MM.1S (cell line): ENCODE measurements at regions not wholly inside any gene's neighbourhood (a gene's known extent, or its start where the extent isn't known, plus 50 kb on each side); places are given as distances from the start of the nearest gene placed in this dataset.

Experiments
- CTCF ChIP-seq: fragments of 300-600 bp; sonication (generic); IDR thresholded peaks from 2 replicates; pipeline ENCODE4 v1.5.1; 2016; ENCODE audit warnings: antibody characterized with exemption, low read length, mixed read lengths
- EZH2 ChIP-seq: fragments of 300-600 bp; sonication (generic); optimal IDR thresholded peaks from 2 replicates; pipeline ENCODE3; 2017; ENCODE audit warnings: low read depth, mild to moderate bottlenecking, antibody characterized with exemption, low read length, mixed read lengths
- EZH2phosphoT487 ChIP-seq: fragments of 300-600 bp; sonication (generic); IDR thresholded peaks from 2 replicates; pipeline ENCODE4 v1.6.1; 2018; ENCODE audit warnings: antibody characterized with exemption, low read length

DNA sequence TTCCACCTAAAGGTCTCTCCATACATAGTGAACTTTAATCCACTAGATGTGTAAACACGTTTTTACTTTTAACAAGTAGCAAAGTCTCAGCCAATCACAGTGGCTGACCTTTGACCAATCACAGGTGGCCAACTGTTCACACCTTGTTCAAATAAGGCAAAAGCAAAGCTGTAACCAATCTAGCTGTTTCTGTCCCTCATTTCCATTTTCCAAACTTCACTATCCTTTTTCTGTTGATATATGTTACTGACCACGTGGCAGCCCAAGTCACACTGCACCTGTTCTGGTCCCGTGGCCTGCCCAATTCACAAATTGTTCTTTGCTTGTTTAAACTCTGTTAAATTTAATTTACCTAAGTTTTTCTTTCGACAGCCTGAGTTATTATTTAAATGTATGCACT is 393.5 kb upstream of the NETO1 start:
- no peak for TF ChIP-seq CTCF
- TF ChIP-seq EZH2 = no peak
- TF ChIP-seq EZH2phosphoT487 = no peak
